ENCODE measurements at regions not wholly inside any gene's neighbourhood (a gene's known extent, or its start where the extent isn't known, plus 50 kb on each side); places are given as distances from the start of the nearest gene placed in this dataset.
"Not testable (repeated sequence)": the region's sequence is repeated elsewhere in the genome, so short reads cannot be mapped to it uniquely, and the experiment has no call there.

GRCh38 chr5:12625667-12626263 is 721.5 kb upstream of the CTNND2 start:
- DNase-seq: no peak

DNA sequence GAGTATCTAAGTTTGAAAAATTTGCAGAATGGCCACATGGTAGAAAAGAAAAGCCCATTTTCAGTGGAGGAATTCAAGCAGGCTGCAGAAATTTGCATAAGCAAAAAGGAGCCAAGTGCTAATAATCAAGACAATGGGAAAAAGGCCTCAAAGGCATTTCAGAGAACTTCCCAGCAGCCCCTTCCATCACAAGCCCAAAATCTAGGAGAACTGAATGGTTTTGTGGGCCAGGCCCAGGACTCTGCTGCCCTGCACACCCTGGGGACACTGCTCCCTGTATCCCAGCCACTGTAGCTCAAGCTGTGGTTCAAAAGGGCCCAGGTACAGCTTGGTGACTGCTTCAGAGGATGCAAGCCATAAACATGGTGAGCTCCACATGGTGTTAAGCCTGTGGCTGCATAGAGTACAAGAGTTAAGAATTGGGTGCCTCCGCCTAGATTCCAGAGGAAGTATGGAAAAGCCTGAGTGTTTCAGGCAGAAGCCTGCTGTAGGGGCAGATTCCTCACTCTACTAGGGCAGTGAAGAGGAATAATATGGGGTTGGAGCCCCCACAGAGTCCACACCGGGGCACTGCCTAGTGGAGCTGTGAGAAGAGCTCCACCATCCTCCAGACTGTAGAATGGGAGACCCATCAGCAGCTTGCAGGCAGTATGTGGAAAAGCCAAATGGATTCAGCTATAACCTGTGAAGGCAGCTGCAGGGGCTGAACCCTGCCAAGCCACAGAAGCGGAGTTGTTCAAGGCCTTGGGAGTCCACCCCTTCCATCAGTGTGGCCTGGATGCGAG is 720.7 kb upstream of the CTNND2 start:
- no peak for DNase-seq

DNA sequence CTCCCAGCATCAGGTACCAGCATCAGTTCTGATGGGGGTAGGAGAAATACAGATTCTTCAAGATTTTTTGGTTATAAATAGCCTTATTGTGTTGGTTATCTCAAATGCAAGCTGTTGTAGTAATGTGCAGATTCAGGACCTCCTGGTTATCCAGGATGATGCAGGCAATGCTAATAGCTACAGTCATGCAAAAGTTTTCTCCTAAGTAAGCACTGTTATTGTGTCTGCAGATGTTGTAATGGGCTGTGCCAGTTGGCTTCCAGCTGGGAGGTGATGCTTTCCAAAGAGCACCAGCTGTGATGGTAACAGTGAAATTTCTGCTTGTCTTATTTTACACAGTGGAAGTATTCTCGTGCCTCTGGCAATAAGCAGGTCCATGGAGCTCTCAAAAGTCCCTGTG is 719.2 kb upstream of the CTNND2 start:
- no peak for DNase-seq

GRCh38 chr5:12616093-12616492 is 711.8 kb upstream of the CTNND2 start:
- DNase-seq: no peak

DNA sequence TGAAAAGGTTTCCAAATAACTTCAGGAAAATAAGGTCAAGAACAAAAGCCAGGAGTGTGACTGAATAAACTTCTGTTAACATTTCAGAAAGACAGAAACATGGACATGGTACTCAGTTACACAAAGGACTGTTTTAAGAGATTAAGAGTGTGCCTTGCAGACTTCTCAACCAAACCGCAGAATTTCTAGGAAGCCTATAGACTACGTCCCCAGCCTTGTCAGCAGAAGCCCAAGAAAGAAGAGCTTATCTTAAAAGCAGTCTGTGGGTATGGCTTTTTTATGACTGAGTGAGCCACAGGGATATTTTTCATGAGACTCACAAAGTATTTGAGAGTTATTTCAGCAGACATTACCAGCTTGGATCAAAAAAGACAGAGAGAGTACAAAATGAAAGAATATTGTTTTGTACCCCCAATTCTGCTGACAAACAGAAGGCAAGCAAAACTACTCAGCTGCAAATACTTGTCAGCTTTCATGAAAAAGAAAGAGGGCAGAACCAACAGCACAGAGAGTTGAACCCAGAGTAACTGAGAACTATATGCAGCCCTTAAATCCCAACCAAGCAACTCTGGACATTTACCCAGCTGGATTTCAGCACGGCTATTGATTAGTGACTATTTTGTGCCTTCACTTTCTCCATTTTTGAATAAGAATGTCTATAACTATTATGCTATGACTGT is 711.0 kb upstream of the CTNND2 start:
- DNase-seq: no peak

DNA sequence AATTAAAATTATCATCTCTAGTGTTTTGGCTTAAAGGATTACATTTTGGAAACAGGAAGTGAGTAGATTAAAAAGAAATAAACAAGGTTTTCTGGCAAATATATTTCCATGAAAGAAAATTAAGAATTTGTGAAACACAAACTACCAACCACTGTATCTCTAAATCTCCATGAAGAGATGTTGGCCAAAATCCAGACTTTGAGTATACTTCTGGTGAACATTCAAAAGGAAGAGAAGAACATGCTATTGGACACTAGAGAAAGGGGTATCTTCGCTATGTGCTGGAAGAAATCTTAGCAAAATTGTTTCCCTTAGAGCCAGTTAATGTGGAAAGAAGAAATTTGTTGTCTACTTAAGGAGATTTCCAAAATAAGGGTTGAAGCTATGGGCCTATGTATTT is 710.4 kb upstream of the CTNND2 start:
- DNase-seq: no peak

GRCh38 chr5:12611132-12611531 is 706.9 kb upstream of the CTNND2 start:
- no peak for DNase-seq

DNA sequence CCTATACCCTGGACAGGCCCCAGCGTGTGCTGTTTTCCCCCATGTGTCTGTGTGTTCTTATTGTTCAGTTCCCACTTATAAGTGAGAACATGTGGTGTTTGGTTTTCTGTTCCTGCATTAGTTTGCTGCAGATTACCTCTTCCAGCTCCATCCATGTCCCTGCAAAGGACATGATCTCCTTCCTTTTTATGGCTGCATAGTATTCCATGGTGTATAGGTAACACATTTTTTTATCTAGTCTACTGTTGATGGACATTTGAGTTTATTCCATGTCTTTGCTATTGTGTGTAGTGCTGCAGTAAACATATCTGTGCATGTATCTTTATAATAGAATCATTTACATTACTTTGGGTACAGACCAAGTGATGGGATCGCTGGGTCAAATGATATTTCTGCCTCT is 703.6 kb upstream of the CTNND2 start:
- not testable (repeated sequence) for DNase-seq

- DNase-seq: no peak
Observed at GRCh38 chr5:12592228-12592627, 688.0 kb upstream of the CTNND2 start.

DNA sequence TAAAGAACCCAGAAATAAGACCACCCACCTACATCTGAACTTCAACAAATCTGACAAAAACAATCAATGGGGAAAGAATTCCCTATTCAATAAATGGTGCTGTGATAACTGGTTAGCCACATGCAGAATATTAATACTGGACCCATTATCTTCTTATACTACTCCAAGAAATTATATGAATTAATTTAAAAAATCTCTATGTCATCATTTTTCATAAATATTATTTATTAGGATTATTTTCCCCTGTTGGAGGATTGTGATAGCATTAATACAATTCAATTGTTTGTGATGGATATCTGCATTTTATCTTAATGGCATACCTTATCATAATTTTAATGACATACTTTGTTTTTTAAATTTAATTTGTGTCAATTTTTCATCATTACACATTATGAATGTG is 682.2 kb upstream of the CTNND2 start:
- DNase-seq: no peak

DNA sequence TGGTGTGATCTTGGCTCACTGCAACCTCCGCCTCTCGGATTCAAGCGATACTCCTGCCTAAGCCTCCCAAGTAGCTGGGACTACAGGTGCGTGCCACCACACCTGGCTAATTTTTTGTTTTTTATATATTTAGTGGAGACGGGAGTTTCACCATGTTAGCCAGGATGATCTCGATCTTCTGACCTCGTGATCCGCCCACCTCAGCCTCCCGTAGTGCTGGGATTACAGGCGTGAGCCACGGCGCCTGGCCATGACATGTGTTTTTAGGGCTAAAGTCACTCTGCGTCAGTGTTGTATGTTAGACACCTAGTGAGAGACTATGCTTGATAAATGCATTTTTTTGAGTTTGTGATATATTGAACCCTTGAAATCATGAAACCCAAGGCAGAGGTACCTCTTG is 674.6 kb upstream of the CTNND2 start:
- not testable (repeated sequence) for DNase-seq

DNA sequence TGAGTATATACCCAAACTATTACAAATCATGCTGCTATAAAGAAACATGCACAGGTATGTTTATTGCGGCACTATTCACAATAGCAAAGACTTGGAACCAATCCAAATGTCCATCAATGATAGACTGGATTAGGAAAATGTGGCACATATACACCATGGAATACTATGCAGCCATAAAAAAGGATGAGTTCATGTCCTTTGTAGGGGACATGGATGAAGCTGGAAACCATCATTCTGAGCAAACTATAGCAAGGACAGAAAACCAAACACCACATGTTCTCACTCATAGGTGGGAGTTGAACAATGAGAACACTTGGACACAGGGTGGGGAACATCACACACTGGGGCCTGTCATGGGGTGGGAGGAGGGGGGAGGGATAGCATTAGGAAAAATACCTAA is 672.7 kb upstream of the CTNND2 start:
- not testable (repeated sequence) for DNase-seq

DNA sequence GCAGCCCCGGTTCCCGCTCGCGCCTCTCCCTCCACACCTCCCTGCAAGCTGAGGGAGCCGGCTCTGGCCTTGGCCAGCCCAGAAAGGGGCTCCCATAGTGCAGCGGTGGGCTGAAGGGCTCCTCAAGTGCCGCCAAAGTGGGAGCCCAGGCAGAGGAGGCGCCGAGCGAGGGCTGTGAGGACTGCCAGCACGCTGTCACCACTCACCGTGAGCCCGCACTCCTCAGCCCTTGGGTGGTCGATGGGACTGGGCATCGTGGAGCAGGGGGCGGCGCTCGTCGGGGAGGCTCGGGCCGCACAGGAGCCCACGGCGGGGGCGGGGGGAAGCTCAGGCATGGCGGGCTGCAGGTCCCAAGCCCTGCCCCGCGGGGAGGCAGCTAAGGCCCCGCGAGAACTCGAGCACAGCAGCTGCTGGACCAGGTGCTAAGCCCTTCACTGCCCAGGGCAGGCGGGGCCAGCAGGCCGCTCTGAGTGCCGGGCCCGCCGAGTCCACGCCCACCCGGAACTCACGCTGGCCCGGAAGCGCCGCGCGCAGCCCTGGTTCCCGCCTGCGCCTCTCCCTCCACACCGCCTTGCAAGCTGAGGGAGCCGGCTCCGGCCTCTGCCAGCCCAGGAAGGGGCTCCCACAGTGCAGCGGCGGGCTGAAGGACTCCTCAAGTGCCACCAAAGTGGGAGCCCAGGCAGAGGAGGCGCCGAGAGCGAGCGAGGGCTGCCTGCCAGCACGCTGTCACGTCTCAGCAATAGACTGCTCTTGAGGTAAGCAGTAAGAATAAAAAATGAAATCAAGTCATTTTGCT is 670.2 kb upstream of the CTNND2 start:
- not testable (repeated sequence) for DNase-seq

- not testable (repeated sequence) for DNase-seq
Observed at GRCh38 chr5:12573916-12574297, 669.7 kb upstream of the CTNND2 start.

- DNase-seq: no peak
Observed at GRCh38 chr5:12570688-12571087, 666.4 kb upstream of the CTNND2 start.

DNA sequence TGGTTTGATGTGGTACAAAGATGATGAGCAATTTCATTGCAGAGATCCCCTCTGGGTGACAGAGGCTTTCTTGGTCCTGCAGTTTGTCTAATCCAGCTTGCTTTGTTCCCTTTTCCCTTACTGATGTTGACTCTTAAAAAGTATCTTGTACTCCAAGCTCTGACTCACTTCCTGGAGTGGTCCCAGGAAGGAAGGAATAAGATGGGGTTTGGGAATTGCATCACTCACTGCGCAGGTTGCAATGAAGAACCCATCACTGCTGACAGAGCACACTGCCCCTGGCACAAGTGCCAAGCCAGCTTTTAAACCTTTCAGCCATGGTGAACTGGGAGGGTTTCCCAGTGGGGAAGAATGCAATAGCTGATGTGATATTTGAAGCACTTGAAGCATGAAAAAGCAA is 662.2 kb upstream of the CTNND2 start:
- DNase-seq: no peak

GRCh38 chr5:12557012-12557411 is 652.8 kb upstream of the CTNND2 start:
- DNase-seq: no peak

DNA sequence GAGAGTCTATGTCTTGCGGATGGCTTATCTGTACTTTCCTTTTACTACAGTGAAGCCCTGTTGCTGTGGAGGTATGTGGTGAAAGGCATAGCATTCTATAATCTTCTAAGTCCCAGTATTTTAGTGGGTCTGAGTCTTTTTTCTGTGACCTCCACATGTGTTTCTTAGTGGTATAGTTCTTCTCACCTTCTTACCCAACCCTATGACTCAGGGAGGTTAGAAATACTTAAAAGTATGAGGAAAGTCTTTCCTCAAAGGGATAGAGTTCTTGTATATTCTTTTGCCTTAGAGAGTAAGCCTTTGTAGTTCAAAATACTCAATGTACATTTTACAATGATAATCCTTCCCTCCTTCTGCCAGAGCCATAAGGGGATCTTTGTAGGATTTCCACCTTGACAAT is 621.9 kb upstream of the CTNND2 start:
- no peak for DNase-seq

DNA sequence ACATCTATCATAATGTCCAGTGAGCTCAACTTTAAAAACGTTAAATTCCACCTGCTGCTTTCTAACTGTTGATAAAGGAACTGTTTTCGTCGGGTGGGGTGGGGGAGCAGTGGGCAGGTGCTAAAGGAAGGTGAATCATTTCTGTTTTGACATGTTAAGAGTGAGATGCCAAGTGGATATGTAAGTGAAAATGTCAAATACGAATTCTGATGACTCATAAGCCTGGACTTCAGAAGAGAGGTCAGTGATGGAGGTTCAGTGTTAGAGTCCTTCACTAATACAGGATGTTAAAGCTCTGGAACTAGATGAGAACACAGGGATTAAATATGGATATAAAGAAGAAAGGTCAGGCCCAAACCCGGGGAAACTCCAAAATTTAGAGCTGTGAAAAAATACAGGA is 617.9 kb upstream of the CTNND2 start:
- DNase-seq: no peak

DNA sequence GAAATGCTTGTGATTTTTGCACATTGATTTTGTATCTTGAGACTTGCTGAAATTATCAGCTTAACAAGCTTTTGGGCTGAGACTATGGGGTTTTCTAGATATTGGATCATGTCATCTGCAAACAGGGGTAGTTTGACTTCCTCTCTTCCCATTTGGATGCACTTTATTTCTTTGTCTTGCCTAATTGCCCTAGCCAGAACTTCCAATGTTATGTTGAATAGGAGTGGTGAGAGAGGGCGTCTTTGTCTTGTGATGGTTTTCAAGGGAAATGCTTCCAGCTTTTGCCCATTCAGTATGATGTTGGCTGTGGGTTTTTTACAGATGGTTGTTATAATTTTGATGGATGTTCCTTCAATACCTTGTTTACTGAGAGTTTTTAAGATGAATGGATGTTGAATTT is 600.7 kb upstream of the CTNND2 start:
- DNase-seq: not testable (repeated sequence)

DNA sequence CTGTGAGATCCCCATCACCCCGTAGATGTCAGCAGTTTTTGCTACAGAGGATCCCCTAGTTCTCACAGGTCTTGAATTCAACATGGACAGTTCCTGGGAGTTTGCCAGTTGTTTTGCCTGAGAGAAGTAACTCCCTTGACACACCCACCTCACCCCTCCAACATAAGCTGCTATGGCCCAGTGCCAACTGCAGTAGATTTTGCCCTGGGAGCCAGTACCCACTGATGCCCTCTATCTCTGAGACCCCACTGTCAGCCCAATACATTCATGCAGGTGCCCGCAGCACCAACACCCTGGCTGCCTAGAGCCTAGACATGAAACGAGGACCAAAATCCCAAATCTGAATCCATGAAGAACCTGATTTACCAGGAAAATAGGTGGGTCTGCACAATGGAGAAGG is 583.9 kb upstream of the CTNND2 start:
- no peak for DNase-seq

DNA sequence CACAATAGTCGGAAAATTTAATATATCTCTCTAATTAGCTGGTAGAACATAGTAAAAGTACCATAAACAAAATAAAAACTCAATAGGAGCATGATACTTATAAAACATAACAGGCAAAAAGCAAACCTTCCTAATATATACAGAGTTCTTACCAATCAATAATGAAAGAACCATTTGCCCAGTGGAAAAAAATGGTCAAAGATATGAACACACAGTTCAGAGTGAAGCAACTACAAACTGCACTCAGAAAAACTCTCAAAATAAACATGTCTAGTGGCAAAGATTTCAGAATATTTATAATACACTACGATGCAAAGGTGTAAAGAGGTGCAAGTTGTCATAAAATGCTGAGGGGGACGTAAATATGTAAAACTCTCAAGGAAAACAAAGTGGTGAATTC is 576.2 kb upstream of the CTNND2 start:
- DNase-seq: no peak

DNA sequence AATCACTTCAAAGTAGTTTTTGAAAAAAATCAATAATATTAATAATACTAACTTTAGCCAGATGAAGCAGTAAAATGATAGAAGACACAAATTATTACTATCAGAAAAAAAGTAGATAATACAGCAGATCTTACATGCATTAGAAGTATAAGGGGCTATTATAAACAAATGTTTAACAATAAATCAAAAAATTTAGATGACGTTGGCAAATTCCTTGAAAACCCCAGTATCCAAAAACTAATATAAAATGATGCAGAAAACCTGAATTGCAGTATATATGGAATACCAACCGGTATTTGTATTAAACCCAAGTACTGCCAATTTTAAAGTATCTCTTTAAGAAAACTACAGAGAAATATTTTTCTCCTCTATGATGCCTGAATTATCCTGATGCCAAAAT is 573.3 kb upstream of the CTNND2 start:
- no peak for DNase-seq

GRCh38 chr5:12467799-12468198 is 563.6 kb upstream of the CTNND2 start:
- no peak for DNase-seq
